ENCODE measurements at regions not wholly inside any gene's neighbourhood (a gene's known extent, or its start where the extent isn't known, plus 50 kb on each side); places are given as distances from the start of the nearest gene placed in this dataset.

DNA sequence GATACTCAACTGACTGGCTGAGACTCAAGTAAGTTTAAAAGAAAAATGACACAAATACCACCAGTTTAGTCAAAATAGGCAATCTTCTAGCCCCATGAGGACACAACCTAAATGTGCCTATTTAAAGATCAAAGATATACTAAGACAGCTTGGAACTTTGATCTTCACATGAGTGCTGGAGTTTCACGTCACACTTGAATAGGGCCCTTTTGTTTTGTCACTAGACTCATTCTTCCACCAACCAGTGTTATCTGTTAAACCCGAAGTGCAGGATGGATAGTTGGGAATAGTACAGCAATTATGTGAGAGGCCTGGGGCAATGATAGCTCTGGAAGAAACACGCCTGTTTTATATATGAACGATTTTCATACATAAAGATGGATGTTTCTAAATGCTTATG, 792.8 kb upstream of the NUDT12 start:
- Histone ChIP-seq H3K79me2 (no peaks in the 10 kb centered on the region), H3K4me2 (no peak overlapping the region), H3K27ac (no peak overlapping the region), H2AFZ (no peak overlapping the region), H3K9me2 (replicated peaks; ENCODE audit: insufficient read depth) (no peaks in the 10 kb centered on the region), H3K36me3 (replicated peaks; ENCODE audit: insufficient read depth, low read depth) (no peaks in the 10 kb centered on the region), H3K9me3 (ENCODE audit: low read depth) (no peaks in the 10 kb centered on the region), H3K4me1 (ENCODE audit: insufficient read depth) (no peaks in the 10 kb centered on the region), H3K27me3 (no peaks in the 10 kb centered on the region), H4K20me1 (ENCODE audit: insufficient read depth, poor library complexity, severe bottlenecking) (no peaks in the 10 kb centered on the region), H3K4me3 (no peak overlapping the region)
- 53% methylated on average over 4 of the region's 4 CpGs for WGBS (ENCODE audit: low lambda C conversion rate, missing lambda C conversion rate)
- TF ChIP-seq, protein P1, sequence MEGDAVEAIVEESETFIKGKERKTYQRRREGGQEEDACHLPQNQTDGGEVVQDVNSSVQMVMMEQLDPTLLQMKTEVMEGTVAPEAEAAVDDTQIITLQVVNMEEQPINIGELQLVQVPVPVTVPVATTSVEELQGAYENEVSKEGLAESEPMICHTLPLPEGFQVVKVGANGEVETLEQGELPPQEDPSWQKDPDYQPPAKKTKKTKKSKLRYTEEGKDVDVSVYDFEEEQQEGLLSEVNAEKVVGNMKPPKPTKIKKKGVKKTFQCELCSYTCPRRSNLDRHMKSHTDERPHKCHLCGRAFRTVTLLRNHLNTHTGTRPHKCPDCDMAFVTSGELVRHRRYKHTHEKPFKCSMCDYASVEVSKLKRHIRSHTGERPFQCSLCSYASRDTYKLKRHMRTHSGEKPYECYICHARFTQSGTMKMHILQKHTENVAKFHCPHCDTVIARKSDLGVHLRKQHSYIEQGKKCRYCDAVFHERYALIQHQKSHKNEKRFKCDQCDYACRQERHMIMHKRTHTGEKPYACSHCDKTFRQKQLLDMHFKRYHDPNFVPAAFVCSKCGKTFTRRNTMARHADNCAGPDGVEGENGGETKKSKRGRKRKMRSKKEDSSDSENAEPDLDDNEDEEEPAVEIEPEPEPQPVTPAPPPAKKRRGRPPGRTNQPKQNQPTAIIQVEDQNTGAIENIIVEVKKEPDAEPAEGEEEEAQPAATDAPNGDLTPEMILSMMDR (IDR thresholded peaks at IDR 0.05; ENCODE audit: poor library complexity), result no peak
- TF ChIP-seq EZH2 (IDR thresholded peaks at IDR 0.05; ENCODE audit: borderline replicate concordance) (no peak), EZH2phosphoT487 (IDR thresholded peaks at IDR 0.05; ENCODE audit: low read depth, severe bottlenecking, unreplicated experiment) (no peak)
- no peak for DNase-seq (ENCODE audit: low spot score)

DNA sequence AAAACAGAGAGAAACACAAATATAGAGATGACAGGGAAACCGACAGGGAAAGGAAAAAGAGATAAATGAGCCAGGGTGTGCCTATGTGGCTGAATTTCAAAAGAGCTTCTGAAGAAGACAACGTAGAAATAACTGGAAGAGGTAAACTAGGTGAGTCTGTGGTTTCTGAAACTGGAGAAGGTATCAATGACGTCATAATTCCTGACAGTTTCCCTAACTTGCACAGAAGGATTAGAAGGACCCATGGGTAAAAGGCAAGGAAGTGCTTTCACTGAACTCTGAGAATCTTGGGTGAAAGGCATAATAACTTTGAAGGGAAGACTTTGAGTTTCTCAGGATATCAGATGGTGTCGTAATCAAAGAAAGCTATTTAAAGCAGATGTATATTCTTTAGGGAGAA, 790.8 kb upstream of the NUDT12 start:
- no peak for DNase-seq (ENCODE audit: low spot score)
- 68% methylated on average over 4 of the region's 4 CpGs for WGBS (ENCODE audit: low lambda C conversion rate, missing lambda C conversion rate)
- H3K27me3 ChIP-seq, result no peaks in the 10 kb centered on the region
- H3K9me3 ChIP-seq (ENCODE audit: low read depth), result no peaks in the 10 kb centered on the region
- no peak overlapping the region for H3K4me3 ChIP-seq
- H3K4me2 ChIP-seq, result no peak overlapping the region
- H3K36me3 ChIP-seq (replicated peaks; ENCODE audit: insufficient read depth, low read depth), result no peaks in the 10 kb centered on the region
- no peaks in the 10 kb centered on the region for H3K79me2 ChIP-seq
- TF ChIP-seq EZH2phosphoT487 (IDR thresholded peaks at IDR 0.05; ENCODE audit: low read depth, severe bottlenecking, unreplicated experiment) (no peak), EZH2 (IDR thresholded peaks at IDR 0.05; ENCODE audit: borderline replicate concordance) (no peak)
- TF ChIP-seq, protein P1 (IDR thresholded peaks at IDR 0.05; ENCODE audit: poor library complexity), result no peak
- H3K27ac ChIP-seq, result no peak overlapping the region
- H3K4me1 ChIP-seq (ENCODE audit: insufficient read depth), result no peaks in the 10 kb centered on the region
- no peaks in the 10 kb centered on the region for H4K20me1 ChIP-seq (ENCODE audit: insufficient read depth, poor library complexity, severe bottlenecking)
- H3K9me2 ChIP-seq (replicated peaks; ENCODE audit: insufficient read depth), result no peaks in the 10 kb centered on the region
- no peak overlapping the region for H2AFZ ChIP-seq

DNA sequence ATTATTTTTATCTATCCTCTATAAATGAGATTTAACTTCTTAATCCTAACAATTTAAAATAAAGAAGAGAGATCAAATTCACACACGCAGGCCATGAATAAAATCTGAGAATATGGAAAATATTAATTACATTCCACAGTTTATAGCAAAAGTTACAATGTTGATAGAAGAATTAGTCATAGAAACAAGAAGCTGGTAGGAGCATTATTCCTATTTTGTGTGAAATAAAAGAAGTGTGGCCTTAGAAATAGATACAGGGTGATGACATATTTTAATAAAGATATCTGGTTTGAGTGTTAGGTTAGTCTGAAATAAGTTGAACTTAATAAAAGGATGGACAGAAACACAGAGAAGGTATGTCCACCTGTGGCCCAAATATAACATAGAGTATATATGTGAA, 790.4 kb upstream of the NUDT12 start:
- Histone ChIP-seq H3K79me2 (no peaks in the 10 kb centered on the region), H2AFZ (no peak overlapping the region), H3K36me3 (replicated peaks; ENCODE audit: insufficient read depth, low read depth) (no peaks in the 10 kb centered on the region), H3K27me3 (no peaks in the 10 kb centered on the region), H3K4me2 (no peak overlapping the region), H3K9me3 (ENCODE audit: low read depth) (no peaks in the 10 kb centered on the region), H3K4me1 (ENCODE audit: insufficient read depth) (no peaks in the 10 kb centered on the region), H3K9me2 (replicated peaks; ENCODE audit: insufficient read depth) (no peaks in the 10 kb centered on the region), H3K4me3 (no peak overlapping the region), H3K27ac (no peak overlapping the region), H4K20me1 (ENCODE audit: insufficient read depth, poor library complexity, severe bottlenecking) (no peaks in the 10 kb centered on the region)
- 95% methylated on average over 1 of the region's 1 CpG for WGBS (ENCODE audit: low lambda C conversion rate, missing lambda C conversion rate)
- TF ChIP-seq EZH2 (IDR thresholded peaks at IDR 0.05; ENCODE audit: borderline replicate concordance) (no peak), EZH2phosphoT487 (IDR thresholded peaks at IDR 0.05; ENCODE audit: low read depth, severe bottlenecking, unreplicated experiment) (no peak)
- TF ChIP-seq, protein P1 (IDR thresholded peaks at IDR 0.05; ENCODE audit: poor library complexity), result no peak
- DNase-seq (ENCODE audit: low spot score), result no peak
